ENCODE measurements at regions not wholly inside any gene's neighbourhood (a gene's known extent, or its start where the extent isn't known, plus 50 kb on each side); places are given as distances from the start of the nearest gene placed in this dataset.

GRCh38 chr7:93778384-93778783, 112.2 kb downstream of the TFPI2 start:
- Histone ChIP-seq H3K4me3 (ENCODE audit: low read depth in 2 of 2, low read length in 2 of 2) (no peak overlapping the region), H3K36me3 (ENCODE audit: control insufficient read depth, insufficient read depth, low read length) (no peaks in the 10 kb centered on the region), H3K27ac (ENCODE audit: low read length) (no peak overlapping the region), H3K9me3 (ENCODE audit: control insufficient read depth, insufficient read depth, low read depth, low read length) (no peaks in the 10 kb centered on the region), H3K27me3 (ENCODE audit: control insufficient read depth, insufficient read depth, low read length) (no peaks in the 10 kb centered on the region), H3K4me1 (ENCODE audit: control insufficient read depth, insufficient read depth, low read length) (no peaks in the 10 kb centered on the region)
- no TSS peak for BruUV-seq (replicated peaks)
- DNase-seq (ENCODE audit: low read depth, low spot score) (no peak), ATAC-seq (no peak)
- in situ Hi-C loops (cut with HindIII; ENCODE audit: low pct_unique_long_range_greater_than_20kb, low sequenced_read_pairs) (no loop called here), intact Hi-C loops (cut with micrococcal nuclease; ENCODE audit: unreplicated experiment) (no loop called here)
- ChIA-PET CTCF (no interaction called here), POLR2A (no interaction called here)
- TF ChIP-seq TCF7L2 (IDR thresholded peaks at IDR 0.05; ENCODE audit: low read depth, low read length) (no peak), POLR2AphosphoS5 (IDR thresholded peaks at IDR 0.05; ENCODE audit: low read depth, low read length) (no peak)
- TF ChIP-seq, protein P1, sequence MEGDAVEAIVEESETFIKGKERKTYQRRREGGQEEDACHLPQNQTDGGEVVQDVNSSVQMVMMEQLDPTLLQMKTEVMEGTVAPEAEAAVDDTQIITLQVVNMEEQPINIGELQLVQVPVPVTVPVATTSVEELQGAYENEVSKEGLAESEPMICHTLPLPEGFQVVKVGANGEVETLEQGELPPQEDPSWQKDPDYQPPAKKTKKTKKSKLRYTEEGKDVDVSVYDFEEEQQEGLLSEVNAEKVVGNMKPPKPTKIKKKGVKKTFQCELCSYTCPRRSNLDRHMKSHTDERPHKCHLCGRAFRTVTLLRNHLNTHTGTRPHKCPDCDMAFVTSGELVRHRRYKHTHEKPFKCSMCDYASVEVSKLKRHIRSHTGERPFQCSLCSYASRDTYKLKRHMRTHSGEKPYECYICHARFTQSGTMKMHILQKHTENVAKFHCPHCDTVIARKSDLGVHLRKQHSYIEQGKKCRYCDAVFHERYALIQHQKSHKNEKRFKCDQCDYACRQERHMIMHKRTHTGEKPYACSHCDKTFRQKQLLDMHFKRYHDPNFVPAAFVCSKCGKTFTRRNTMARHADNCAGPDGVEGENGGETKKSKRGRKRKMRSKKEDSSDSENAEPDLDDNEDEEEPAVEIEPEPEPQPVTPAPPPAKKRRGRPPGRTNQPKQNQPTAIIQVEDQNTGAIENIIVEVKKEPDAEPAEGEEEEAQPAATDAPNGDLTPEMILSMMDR (IDR thresholded peaks at IDR 0.05): no peak
- TF ChIP-seq, protein P2, sequence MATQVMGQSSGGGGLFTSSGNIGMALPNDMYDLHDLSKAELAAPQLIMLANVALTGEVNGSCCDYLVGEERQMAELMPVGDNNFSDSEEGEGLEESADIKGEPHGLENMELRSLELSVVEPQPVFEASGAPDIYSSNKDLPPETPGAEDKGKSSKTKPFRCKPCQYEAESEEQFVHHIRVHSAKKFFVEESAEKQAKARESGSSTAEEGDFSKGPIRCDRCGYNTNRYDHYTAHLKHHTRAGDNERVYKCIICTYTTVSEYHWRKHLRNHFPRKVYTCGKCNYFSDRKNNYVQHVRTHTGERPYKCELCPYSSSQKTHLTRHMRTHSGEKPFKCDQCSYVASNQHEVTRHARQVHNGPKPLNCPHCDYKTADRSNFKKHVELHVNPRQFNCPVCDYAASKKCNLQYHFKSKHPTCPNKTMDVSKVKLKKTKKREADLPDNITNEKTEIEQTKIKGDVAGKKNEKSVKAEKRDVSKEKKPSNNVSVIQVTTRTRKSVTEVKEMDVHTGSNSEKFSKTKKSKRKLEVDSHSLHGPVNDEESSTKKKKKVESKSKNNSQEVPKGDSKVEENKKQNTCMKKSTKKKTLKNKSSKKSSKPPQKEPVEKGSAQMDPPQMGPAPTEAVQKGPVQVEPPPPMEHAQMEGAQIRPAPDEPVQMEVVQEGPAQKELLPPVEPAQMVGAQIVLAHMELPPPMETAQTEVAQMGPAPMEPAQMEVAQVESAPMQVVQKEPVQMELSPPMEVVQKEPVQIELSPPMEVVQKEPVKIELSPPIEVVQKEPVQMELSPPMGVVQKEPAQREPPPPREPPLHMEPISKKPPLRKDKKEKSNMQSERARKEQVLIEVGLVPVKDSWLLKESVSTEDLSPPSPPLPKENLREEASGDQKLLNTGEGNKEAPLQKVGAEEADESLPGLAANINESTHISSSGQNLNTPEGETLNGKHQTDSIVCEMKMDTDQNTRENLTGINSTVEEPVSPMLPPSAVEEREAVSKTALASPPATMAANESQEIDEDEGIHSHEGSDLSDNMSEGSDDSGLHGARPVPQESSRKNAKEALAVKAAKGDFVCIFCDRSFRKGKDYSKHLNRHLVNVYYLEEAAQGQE (IDR thresholded peaks at IDR 0.05; ENCODE audit: insufficient read depth in 1 of 2, low read depth in 2 of 2, low read length in 1 of 2): no peak

DNA sequence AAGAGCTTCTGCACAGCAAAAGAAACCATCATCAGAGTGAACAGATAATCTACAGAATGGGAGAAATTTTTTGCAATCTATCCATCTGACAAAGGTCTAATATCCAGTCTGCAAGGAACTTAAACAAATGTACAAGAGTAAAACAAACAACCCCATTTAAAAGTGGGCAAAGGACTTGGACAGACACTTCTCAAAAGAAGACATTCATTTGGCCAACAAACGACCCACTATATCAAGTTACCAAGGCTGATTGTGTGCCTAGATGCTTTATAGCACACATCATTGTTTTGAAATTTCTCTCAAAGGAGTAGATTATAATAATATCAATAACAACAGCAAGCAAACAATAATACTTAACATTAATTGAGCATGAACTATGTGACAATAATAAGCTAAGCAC, 117.1 kb downstream of the TFPI2 start:
- intact Hi-C loops (cut with micrococcal nuclease; ENCODE audit: unreplicated experiment): no loop called here
- DNase-seq (ENCODE audit: low read depth, low spot score) (no peak), ATAC-seq (no peak)
- no TSS peak for BruUV-seq (replicated peaks)
- in situ Hi-C loops (cut with HindIII; ENCODE audit: low pct_unique_long_range_greater_than_20kb, low sequenced_read_pairs): no loop called here
- TF ChIP-seq, protein P2 (IDR thresholded peaks at IDR 0.05; ENCODE audit: insufficient read depth in 1 of 2, low read depth in 2 of 2, low read length in 1 of 2): no peak
- no peak for TF ChIP-seq SIN3A (IDR thresholded peaks at IDR 0.05; ENCODE audit: borderline replicate concordance, insufficient read depth, low read depth, low read length)
- TF ChIP-seq POLR2AphosphoS5 (IDR thresholded peaks at IDR 0.05; ENCODE audit: low read depth, low read length): no peak
- TF ChIP-seq, protein P1 (IDR thresholded peaks at IDR 0.05): no peak
- TF ChIP-seq TCF7L2 (IDR thresholded peaks at IDR 0.05; ENCODE audit: low read depth, low read length): no peak
- H3K27me3 ChIP-seq (ENCODE audit: control insufficient read depth, insufficient read depth, low read length): no peaks in the 10 kb centered on the region
- ChIA-PET POLR2A (no interaction called here), CTCF (no interaction called here)
- no peaks in the 10 kb centered on the region for H3K9me3 ChIP-seq (ENCODE audit: control insufficient read depth, insufficient read depth, low read depth, low read length)
- no peaks in the 10 kb centered on the region for H3K4me1 ChIP-seq (ENCODE audit: control insufficient read depth, insufficient read depth, low read length)
- H3K36me3 ChIP-seq (ENCODE audit: control insufficient read depth, insufficient read depth, low read length): no peaks in the 10 kb centered on the region
- H3K4me3 ChIP-seq (ENCODE audit: low read depth in 2 of 2, low read length in 2 of 2): no peak overlapping the region
- no peak overlapping the region for H3K27ac ChIP-seq (ENCODE audit: low read length)
